ENCODE measurements at regions not wholly inside any gene's neighbourhood (a gene's known extent, or its start where the extent isn't known, plus 50 kb on each side); places are given as distances from the start of the nearest gene placed in this dataset.

- Histone ChIP-seq H2AFZ (ENCODE audit: low read depth) (no peak overlapping the region), H3K27ac (no peak overlapping the region), H3K4me1 (ENCODE audit: low read depth, poor library complexity, severe bottlenecking) (no peaks in the 10 kb centered on the region), H3K4me3 (IDR thresholded peaks at IDR 0.05; ENCODE audit: insufficient read depth, low read depth, low read length) (no peak overlapping the region), H3K27me3 (ENCODE audit: insufficient read depth, low read depth) (no peaks in the 10 kb centered on the region), H3K4me2 (no peak overlapping the region), H4K20me1 (ENCODE audit: insufficient read depth) (no peaks in the 10 kb centered on the region), H3K36me3 (ENCODE audit: insufficient read depth) (no peaks in the 10 kb centered on the region), H3K9ac (no peak overlapping the region), H3K79me2 (ENCODE audit: insufficient read depth, low read depth) (no peaks in the 10 kb centered on the region)
- no peak for TF ChIP-seq CTCF (conservative IDR thresholded peaks at IDR 0.05; ENCODE audit: low read depth, low read length)
Measured at GRCh38 chr9:107705521-107705920, 216.0 kb upstream of the KLF4 start.

GRCh38 chr9:107704774-107705173 lies 215.2 kb upstream of the KLF4 start:
- Histone ChIP-seq H3K27ac (no peak overlapping the region), H3K4me1 (ENCODE audit: low read depth, poor library complexity, severe bottlenecking) (no peaks in the 10 kb centered on the region), H4K20me1 (ENCODE audit: insufficient read depth) (no peaks in the 10 kb centered on the region), H3K27me3 (ENCODE audit: insufficient read depth, low read depth) (no peaks in the 10 kb centered on the region), H2AFZ (ENCODE audit: low read depth) (no peak overlapping the region), H3K9ac (no peak overlapping the region), H3K4me3 (IDR thresholded peaks at IDR 0.05; ENCODE audit: insufficient read depth, low read depth, low read length) (no peak overlapping the region), H3K36me3 (ENCODE audit: insufficient read depth) (no peaks in the 10 kb centered on the region), H3K4me2 (no peak overlapping the region), H3K79me2 (ENCODE audit: insufficient read depth, low read depth) (no peaks in the 10 kb centered on the region)
- TF ChIP-seq CTCF (conservative IDR thresholded peaks at IDR 0.05; ENCODE audit: low read depth, low read length), result no peak

GRCh38 chr9:107703651-107704050 lies 214.1 kb upstream of the KLF4 start:
- no peaks in the 10 kb centered on the region for H3K27me3 ChIP-seq (ENCODE audit: insufficient read depth, low read depth)

GRCh38 chr9:107700847-107701246 lies 211.3 kb upstream of the KLF4 start:
- no peaks in the 10 kb centered on the region for H3K27me3 ChIP-seq (ENCODE audit: insufficient read depth, low read depth)
- no peak for TF ChIP-seq CTCF (conservative IDR thresholded peaks at IDR 0.05; ENCODE audit: low read depth, low read length)
- H3K79me2 ChIP-seq (ENCODE audit: insufficient read depth, low read depth), result no peaks in the 10 kb centered on the region
- no peak overlapping the region for H3K4me3 ChIP-seq (IDR thresholded peaks at IDR 0.05; ENCODE audit: insufficient read depth, low read depth, low read length)
- no peak overlapping the region for H2AFZ ChIP-seq (ENCODE audit: low read depth)
- no peaks in the 10 kb centered on the region for H3K4me1 ChIP-seq (ENCODE audit: low read depth, poor library complexity, severe bottlenecking)
- H3K9ac ChIP-seq, result no peak overlapping the region
- no peak overlapping the region for H3K4me2 ChIP-seq
- H4K20me1 ChIP-seq (ENCODE audit: insufficient read depth), result no peaks in the 10 kb centered on the region
- H3K36me3 ChIP-seq (ENCODE audit: insufficient read depth), result no peaks in the 10 kb centered on the region
- H3K27ac ChIP-seq, result no peak overlapping the region

More at GRCh38 chr9:107703651-107704050, 214.1 kb upstream of the KLF4 start:
- H3K4me1 ChIP-seq (ENCODE audit: low read depth, poor library complexity, severe bottlenecking), result no peaks in the 10 kb centered on the region
- no peak overlapping the region for H3K9ac ChIP-seq
- H4K20me1 ChIP-seq (ENCODE audit: insufficient read depth), result no peaks in the 10 kb centered on the region
- no peak overlapping the region for H3K4me2 ChIP-seq
- H3K4me3 ChIP-seq (IDR thresholded peaks at IDR 0.05; ENCODE audit: insufficient read depth, low read depth, low read length), result no peak overlapping the region
- no peaks in the 10 kb centered on the region for H3K79me2 ChIP-seq (ENCODE audit: insufficient read depth, low read depth)
- no peak for TF ChIP-seq CTCF (conservative IDR thresholded peaks at IDR 0.05; ENCODE audit: low read depth, low read length)
- no peaks in the 10 kb centered on the region for H3K36me3 ChIP-seq (ENCODE audit: insufficient read depth)
- H3K27ac ChIP-seq, result no peak overlapping the region
- H2AFZ ChIP-seq (ENCODE audit: low read depth), result no peak overlapping the region

All from KMS-11 (cell line).